Cardiac muscle cell (in vitro differentiated cells and primary cell): ENCODE measurements at regions not wholly inside any gene's neighbourhood (a gene's known extent, or its start where the extent isn't known, plus 50 kb on each side); places are given as distances from the start of the nearest gene placed in this dataset.

Experiments used
- DNase-seq, 2 donors: peaks; one replicate each; pipeline versions ENCODE4 v3.0.0 to v3.0.0-alpha.2; 2010 to 2017; ENCODE audit warnings: low read depth in 1 of 2, low spot score in 1 of 2
- H3K27ac ChIP-seq: fragments of 200-600 bp; sonication (generic); 2 replicates; pipeline ENCODE4 v1.5.1; 2016
- H3K27me3 ChIP-seq: fragments of 200-600 bp; sonication (generic); 2 replicates; pipeline ENCODE4 v1.6.0; 2016; ENCODE audit warnings: control low read depth
- H3K36me3 ChIP-seq: fragments of 200-600 bp; sonication (generic); 2 replicates; pipeline ENCODE4 v1.5.1; 2016; ENCODE audit warnings: control low read depth
- H3K4me1 ChIP-seq: fragments of 200-600 bp; sonication (generic); 2 replicates; pipeline ENCODE4 v1.8.1; 2017; ENCODE audit warnings: low read depth, mild to moderate bottlenecking, mixed run types
- H3K4me3 ChIP-seq: fragments of 200-600 bp; sonication (generic); 2 replicates; pipeline ENCODE4 v1.5.1; 2016; ENCODE audit warnings: mild to moderate bottlenecking
- H3K9me3 ChIP-seq: fragments of 200-600 bp; sonication (generic); 2 replicates; pipeline ENCODE4 v1.5.1; 2017; ENCODE audit warnings: low read depth, mild to moderate bottlenecking, control low read depth
- CTCF ChIP-seq: IDR thresholded peaks from 2 replicates; pipeline ENCODE4 v1.5.1; 2012; ENCODE audit warnings: low read depth, mild to moderate bottlenecking, low read length

DNA sequence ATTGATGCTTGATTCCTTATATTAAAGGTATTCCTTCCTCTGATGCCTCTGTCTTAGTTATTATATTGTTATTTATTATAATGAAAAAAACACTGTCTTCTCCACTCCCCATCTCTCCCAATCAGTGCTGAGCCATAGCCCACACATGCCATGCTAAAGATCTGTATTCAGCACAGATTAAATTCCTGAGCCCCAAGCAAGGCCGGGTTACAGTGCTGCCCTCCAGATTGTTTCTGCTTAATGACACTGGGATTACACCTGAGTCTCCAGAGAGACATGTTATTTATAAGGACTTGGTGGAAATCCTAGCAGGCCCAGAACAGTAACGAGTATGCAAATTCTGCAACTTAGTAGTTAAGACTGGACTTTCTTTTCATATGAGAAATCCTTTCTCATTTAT lies 305.9 kb upstream of the UMPS start:
- H3K36me3 ChIP-seq = no peaks in the 10 kb centered on the region
- H3K27me3 ChIP-seq = no peaks in the 10 kb centered on the region
- H3K9me3 ChIP-seq = no peaks in the 10 kb centered on the region
- DNase-seq = no peak
- no peaks in the 10 kb centered on the region for H3K4me1 ChIP-seq
- no peak overlapping the region for H3K4me3 ChIP-seq
- no peak for TF ChIP-seq CTCF
- no peak overlapping the region for H3K27ac ChIP-seq

- no peak overlapping the region for H3K27ac ChIP-seq
- H3K4me3 ChIP-seq = no peak overlapping the region
- no peaks in the 10 kb centered on the region for H3K4me1 ChIP-seq
- TF ChIP-seq CTCF = no peak
- DNase-seq = no peak
- no peaks in the 10 kb centered on the region for H3K36me3 ChIP-seq
- no peaks in the 10 kb centered on the region for H3K9me3 ChIP-seq
- no peaks in the 10 kb centered on the region for H3K27me3 ChIP-seq
Measured at GRCh38 chr3:124425972-124426371, 304.3 kb upstream of the UMPS start.

GRCh38 chr3:124428372-124429128 lies 301.7 kb upstream of the UMPS start:
- H3K36me3 ChIP-seq = no peaks in the 10 kb centered on the region
- H3K9me3 ChIP-seq = no peaks in the 10 kb centered on the region
- DNase-seq = no peak
- TF ChIP-seq CTCF = no peak
- no peaks in the 10 kb centered on the region for H3K4me1 ChIP-seq
- no peak overlapping the region for H3K27ac ChIP-seq
- no peak overlapping the region for H3K4me3 ChIP-seq
- H3K27me3 ChIP-seq = no peaks in the 10 kb centered on the region

DNA sequence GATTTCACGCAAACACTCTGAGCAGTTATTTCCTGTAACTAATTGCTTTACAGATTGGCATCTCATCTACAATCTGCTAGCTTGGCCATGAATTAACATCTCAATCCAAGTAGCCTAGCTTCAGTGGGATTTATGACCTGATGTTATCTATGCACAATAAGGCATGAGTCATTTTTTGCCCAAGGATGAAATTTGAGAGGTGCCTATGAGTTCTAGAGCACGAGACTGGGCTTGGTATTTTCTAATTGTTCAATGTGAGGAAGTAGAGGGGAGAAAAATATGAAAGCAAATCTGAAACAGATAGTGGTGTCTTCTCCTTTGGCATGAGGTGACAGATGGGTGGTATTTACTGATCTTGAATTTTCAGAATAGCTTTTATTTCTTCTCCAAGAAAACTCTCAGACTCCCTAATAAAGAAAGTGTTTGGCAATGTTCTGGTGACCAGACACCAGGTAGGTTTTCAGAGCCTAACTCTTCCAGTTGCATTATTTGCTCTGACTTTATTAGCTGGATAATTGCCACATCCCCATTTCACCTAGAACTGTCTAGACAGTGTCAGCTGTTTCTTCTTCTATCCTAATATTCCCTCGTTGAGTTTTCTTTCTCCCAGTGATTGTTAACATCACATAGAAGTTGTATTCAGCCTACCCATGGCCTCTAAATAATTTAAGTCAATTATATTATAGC lies 301.0 kb upstream of the UMPS start:
- Histone ChIP-seq H3K4me1 (no peaks in the 10 kb centered on the region), H3K4me3 (no peak overlapping the region), H3K36me3 (no peaks in the 10 kb centered on the region), H3K27ac (no peak overlapping the region), H3K27me3 (no peaks in the 10 kb centered on the region), H3K9me3 (no peaks in the 10 kb centered on the region)
- peak in 1 of 2 donors; percentile 7 for DNase-seq
- TF ChIP-seq CTCF = no peak

DNA sequence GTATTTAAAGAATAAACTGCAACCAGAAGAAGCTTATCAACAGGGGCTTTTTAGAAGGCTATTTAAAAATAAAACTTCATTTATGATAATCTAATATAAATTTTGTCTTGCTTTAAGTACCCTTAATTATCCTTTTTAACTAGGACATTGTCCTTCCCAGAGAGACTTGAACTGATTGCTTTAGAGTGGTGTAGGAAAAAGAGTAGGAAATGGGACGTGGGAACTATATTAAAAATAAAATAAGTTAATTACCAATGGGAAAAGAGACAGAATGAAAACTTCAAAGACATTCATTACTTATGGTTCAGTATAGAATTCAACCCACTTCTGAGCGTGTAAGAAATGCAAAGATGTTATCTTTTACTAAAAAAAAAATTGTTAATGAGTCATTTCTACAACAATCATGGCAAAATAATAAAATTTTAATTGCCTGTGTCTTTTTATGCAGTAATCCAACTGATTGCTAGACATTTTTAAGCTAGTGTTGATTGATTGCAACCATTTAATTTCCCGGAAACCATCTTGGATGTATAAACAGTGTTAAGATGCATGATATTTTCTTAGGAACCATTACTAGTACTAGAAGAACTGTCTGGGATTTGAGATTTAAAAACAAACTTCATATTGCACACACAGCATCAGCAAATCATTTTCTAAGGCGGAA lies 298.8 kb upstream of the UMPS start:
- H3K27me3 ChIP-seq = no peaks in the 10 kb centered on the region
- no peak overlapping the region for H3K4me3 ChIP-seq
- H3K27ac ChIP-seq = no peak overlapping the region
- H3K36me3 ChIP-seq = no peaks in the 10 kb centered on the region
- no peaks in the 10 kb centered on the region for H3K9me3 ChIP-seq
- DNase-seq = no peak
- H3K4me1 ChIP-seq = no peaks in the 10 kb centered on the region
- TF ChIP-seq CTCF = no peak
